ENCODE measurements at regions not wholly inside any gene's neighbourhood (a gene's known extent, or its start where the extent isn't known, plus 50 kb on each side); places are given as distances from the start of the nearest gene placed in this dataset.

DNA sequence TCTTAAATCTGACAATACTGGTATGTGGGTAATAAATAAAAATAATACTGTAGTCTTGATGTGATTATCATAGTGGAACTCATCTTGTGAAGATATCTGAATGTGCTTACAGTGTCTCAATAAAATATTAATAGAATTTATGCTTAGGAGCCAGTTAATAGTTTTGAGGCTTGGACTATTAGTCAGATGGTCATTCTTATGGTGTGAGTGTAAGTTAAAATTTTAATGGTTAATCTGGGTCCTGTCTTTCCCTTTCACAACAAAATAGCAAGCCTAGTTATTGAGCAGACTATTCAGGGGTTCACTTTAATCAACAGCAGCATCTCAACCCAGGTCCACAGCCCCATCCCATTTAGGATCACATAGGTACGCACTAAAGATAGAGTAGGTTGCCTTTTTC is 138.9 kb downstream of the HAUS1 start:
- no peak overlapping the region for H3K27ac ChIP-seq (ENCODE audit: low read length)
- DNase-seq (ENCODE audit: low read depth, low spot score), result no peak
- ATAC-seq, result no peak
- H3K4me3 ChIP-seq (ENCODE audit: low read depth in 2 of 2, low read length in 2 of 2), result no peak overlapping the region
- in situ Hi-C loops (cut with HindIII; ENCODE audit: low pct_unique_long_range_greater_than_20kb, low sequenced_read_pairs) (no loop called here), intact Hi-C loops (cut with micrococcal nuclease; ENCODE audit: unreplicated experiment) (no loop called here)
- no peaks in the 10 kb centered on the region for H3K4me1 ChIP-seq (ENCODE audit: control insufficient read depth, insufficient read depth, low read length)
- H3K36me3 ChIP-seq (ENCODE audit: control insufficient read depth, insufficient read depth, low read length), result no peaks in the 10 kb centered on the region
- ChIA-PET CTCF (no interaction called here), POLR2A (no interaction called here)
- no peak for TF ChIP-seq POLR2AphosphoS5 (IDR thresholded peaks at IDR 0.05; ENCODE audit: low read depth, low read length)
- no peak for TF ChIP-seq SIN3A (IDR thresholded peaks at IDR 0.05; ENCODE audit: borderline replicate concordance, insufficient read depth, low read depth, low read length)
- TF ChIP-seq TCF7L2 (IDR thresholded peaks at IDR 0.05; ENCODE audit: low read depth, low read length), result no peak
- TF ChIP-seq, protein P1, sequence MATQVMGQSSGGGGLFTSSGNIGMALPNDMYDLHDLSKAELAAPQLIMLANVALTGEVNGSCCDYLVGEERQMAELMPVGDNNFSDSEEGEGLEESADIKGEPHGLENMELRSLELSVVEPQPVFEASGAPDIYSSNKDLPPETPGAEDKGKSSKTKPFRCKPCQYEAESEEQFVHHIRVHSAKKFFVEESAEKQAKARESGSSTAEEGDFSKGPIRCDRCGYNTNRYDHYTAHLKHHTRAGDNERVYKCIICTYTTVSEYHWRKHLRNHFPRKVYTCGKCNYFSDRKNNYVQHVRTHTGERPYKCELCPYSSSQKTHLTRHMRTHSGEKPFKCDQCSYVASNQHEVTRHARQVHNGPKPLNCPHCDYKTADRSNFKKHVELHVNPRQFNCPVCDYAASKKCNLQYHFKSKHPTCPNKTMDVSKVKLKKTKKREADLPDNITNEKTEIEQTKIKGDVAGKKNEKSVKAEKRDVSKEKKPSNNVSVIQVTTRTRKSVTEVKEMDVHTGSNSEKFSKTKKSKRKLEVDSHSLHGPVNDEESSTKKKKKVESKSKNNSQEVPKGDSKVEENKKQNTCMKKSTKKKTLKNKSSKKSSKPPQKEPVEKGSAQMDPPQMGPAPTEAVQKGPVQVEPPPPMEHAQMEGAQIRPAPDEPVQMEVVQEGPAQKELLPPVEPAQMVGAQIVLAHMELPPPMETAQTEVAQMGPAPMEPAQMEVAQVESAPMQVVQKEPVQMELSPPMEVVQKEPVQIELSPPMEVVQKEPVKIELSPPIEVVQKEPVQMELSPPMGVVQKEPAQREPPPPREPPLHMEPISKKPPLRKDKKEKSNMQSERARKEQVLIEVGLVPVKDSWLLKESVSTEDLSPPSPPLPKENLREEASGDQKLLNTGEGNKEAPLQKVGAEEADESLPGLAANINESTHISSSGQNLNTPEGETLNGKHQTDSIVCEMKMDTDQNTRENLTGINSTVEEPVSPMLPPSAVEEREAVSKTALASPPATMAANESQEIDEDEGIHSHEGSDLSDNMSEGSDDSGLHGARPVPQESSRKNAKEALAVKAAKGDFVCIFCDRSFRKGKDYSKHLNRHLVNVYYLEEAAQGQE (IDR thresholded peaks at IDR 0.05; ENCODE audit: insufficient read depth in 1 of 2, low read depth in 2 of 2, low read length in 1 of 2), result no peak
- TF ChIP-seq, protein P2, sequence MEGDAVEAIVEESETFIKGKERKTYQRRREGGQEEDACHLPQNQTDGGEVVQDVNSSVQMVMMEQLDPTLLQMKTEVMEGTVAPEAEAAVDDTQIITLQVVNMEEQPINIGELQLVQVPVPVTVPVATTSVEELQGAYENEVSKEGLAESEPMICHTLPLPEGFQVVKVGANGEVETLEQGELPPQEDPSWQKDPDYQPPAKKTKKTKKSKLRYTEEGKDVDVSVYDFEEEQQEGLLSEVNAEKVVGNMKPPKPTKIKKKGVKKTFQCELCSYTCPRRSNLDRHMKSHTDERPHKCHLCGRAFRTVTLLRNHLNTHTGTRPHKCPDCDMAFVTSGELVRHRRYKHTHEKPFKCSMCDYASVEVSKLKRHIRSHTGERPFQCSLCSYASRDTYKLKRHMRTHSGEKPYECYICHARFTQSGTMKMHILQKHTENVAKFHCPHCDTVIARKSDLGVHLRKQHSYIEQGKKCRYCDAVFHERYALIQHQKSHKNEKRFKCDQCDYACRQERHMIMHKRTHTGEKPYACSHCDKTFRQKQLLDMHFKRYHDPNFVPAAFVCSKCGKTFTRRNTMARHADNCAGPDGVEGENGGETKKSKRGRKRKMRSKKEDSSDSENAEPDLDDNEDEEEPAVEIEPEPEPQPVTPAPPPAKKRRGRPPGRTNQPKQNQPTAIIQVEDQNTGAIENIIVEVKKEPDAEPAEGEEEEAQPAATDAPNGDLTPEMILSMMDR (IDR thresholded peaks at IDR 0.05), result no peak
- no peaks in the 10 kb centered on the region for H3K9me3 ChIP-seq (ENCODE audit: control insufficient read depth, insufficient read depth, low read depth, low read length)
- H3K27me3 ChIP-seq (ENCODE audit: control insufficient read depth, insufficient read depth, low read length), result no peaks in the 10 kb centered on the region
- no TSS peak for BruUV-seq (replicated peaks)

DNA sequence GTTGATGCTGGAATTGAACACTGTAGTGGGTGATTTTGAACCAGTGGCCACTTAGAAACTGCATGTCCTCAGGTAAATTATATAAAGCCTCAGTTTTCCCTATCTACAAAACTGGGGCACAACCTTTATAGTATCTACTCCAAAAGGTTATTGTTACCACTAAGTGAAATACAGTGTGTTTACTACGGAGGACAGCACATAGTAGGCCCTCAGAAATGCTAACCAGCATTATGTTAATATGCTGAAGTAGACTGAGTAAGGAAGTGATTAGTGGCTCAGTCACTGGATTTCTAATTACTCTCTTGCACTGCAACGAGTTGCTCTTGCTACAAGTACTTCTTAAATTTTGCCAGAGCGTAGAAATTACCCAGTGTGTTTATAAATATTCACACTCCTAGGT is 139.5 kb downstream of the HAUS1 start:
- no TSS peak for BruUV-seq (replicated peaks)

More for the DNA sequence above, 139.5 kb downstream of the HAUS1 start:
- Histone ChIP-seq H3K4me3 (ENCODE audit: low read depth in 2 of 2, low read length in 2 of 2) (no peak overlapping the region), H3K4me1 (ENCODE audit: control insufficient read depth, insufficient read depth, low read length) (no peaks in the 10 kb centered on the region), H3K27me3 (ENCODE audit: control insufficient read depth, insufficient read depth, low read length) (no peaks in the 10 kb centered on the region), H3K27ac (ENCODE audit: low read length) (no peak overlapping the region), H3K36me3 (ENCODE audit: control insufficient read depth, insufficient read depth, low read length) (no peaks in the 10 kb centered on the region), H3K9me3 (ENCODE audit: control insufficient read depth, insufficient read depth, low read depth, low read length) (no peaks in the 10 kb centered on the region)
- POLR2A ChIA-PET, result no interaction called here
- in situ Hi-C loops (cut with HindIII; ENCODE audit: low pct_unique_long_range_greater_than_20kb, low sequenced_read_pairs) (no loop called here), intact Hi-C loops (cut with micrococcal nuclease; ENCODE audit: unreplicated experiment) (no loop called here)
- TF ChIP-seq TCF7L2 (IDR thresholded peaks at IDR 0.05; ENCODE audit: low read depth, low read length) (no peak), POLR2AphosphoS5 (IDR thresholded peaks at IDR 0.05; ENCODE audit: low read depth, low read length) (no peak), SIN3A (IDR thresholded peaks at IDR 0.05; ENCODE audit: borderline replicate concordance, insufficient read depth, low read depth, low read length) (no peak)
- TF ChIP-seq, protein P1 (IDR thresholded peaks at IDR 0.05; ENCODE audit: insufficient read depth in 1 of 2, low read depth in 2 of 2, low read length in 1 of 2), result no peak
- TF ChIP-seq, protein P2 (IDR thresholded peaks at IDR 0.05), result no peak
- CTCF ChIA-PET, result no interaction called here
- DNase-seq (ENCODE audit: low read depth, low spot score) (no peak), ATAC-seq (no peak)

Data from Panc1 (cell line).